Naive thymus-derived CD8-positive, alpha-beta T cell (primary cell): ENCODE measurements at regions not wholly inside any gene's neighbourhood (a gene's known extent, or its start where the extent isn't known, plus 50 kb on each side); places are given as distances from the start of the nearest gene placed in this dataset.

Source experiments
- ATAC-seq, 2 donors: fragments of 150-1000 bp; cut with Tn5 transposase in 1 of 2; sonication (Bioruptor Pico), chemical (Tn5 transposase) in 1 of 2; 1 replicate in 1 of 2; 2 replicates in 1 of 2; pipeline ENCODE4 v1.10.0; 2021; ENCODE audit warnings: mild to moderate bottlenecking in 2 of 2, moderate library complexity in 2 of 2
- POLR2A ChIA-PET: fragments of 350-600 bp; sonication (Branson Sonifier 250); formaldehyde crosslinking; loops from one replicate; lab custom pipeline; 2021; ENCODE audit warnings: antibody characterized with exemption; lab: Charles Lee
- DNase-seq, 10 donors: peaks; one replicate each; pipeline versions ENCODE4 v3.0.0 to v3.0.0-alpha.2; 2020 to 2022
- H3K27ac Mint-ChIP-seq, 10 donors: one replicate each; pipeline ENCODE4 v1.8.0; 2020 to 2022; ENCODE audit warnings: mild to moderate bottlenecking in 10 of 10, mixed read lengths in 10 of 10, moderate library complexity in 4 of 10, inconsistent platforms in 1 of 10
- H3K27me3 Mint-ChIP-seq, 5 donors: one replicate each; pipeline ENCODE4 v1.8.0; 2021 to 2022; ENCODE audit warnings: mixed read lengths in 5 of 5
- H3K36me3 Mint-ChIP-seq, 3 donors: one replicate each; pipeline ENCODE4 v1.8.0; 2020 to 2022; ENCODE audit warnings: mixed read lengths in 3 of 3, mild to moderate bottlenecking in 2 of 3, inconsistent platforms in 1 of 3
- H3K4me1 Mint-ChIP-seq, 4 donors: one replicate each; pipeline ENCODE4 v1.8.0; 2021 to 2022; ENCODE audit warnings: mixed read lengths in 4 of 4
- H3K4me3 Mint-ChIP-seq, 10 donors: one replicate each; pipeline ENCODE4 v1.8.0; 2020 to 2022; ENCODE audit warnings: mild to moderate bottlenecking in 10 of 10, mixed read lengths in 10 of 10, moderate library complexity in 6 of 10, inconsistent platforms in 1 of 10
- H3K9me3 Mint-ChIP-seq, 9 donors: one replicate each; pipeline ENCODE4 v1.8.0; 2020 to 2022; ENCODE audit warnings: mixed read lengths in 9 of 9, mild to moderate bottlenecking in 3 of 9, inconsistent platforms in 1 of 9, moderate library complexity in 1 of 9

GRCh38 chr5:85205430-85205829 is 820.8 kb upstream of the EDIL3 start:
- Mint-ChIP-seq H3K27me3 (no peaks in the 10 kb centered on the region), H3K4me3 (no peak overlapping the region), H3K4me1 (peaks cover 0 to 2% (median 0%) of the 10 kb centered on the region in 4 donors), H3K36me3 (no peaks in the 10 kb centered on the region), H3K27ac (no peak overlapping the region), H3K9me3 (peaks cover 0 to 15% (median 4%) of the 10 kb centered on the region in 9 donors)
- POLR2A ChIA-PET: no interaction called here
- ATAC-seq (no peak), DNase-seq (no peak)

- POLR2A ChIA-PET: no interaction called here
- H3K27me3 Mint-ChIP-seq: no peaks in the 10 kb centered on the region
- ATAC-seq (no peak), DNase-seq (no peak)
- H3K4me3 Mint-ChIP-seq: no peak overlapping the region
- H3K4me1 Mint-ChIP-seq: no peaks in the 10 kb centered on the region
- no peaks in the 10 kb centered on the region for H3K36me3 Mint-ChIP-seq
- peaks cover 0 to 24% (median 6%) of the 10 kb centered on the region in 9 donors for H3K9me3 Mint-ChIP-seq
- no peak overlapping the region for H3K27ac Mint-ChIP-seq
Observed at GRCh38 chr5:85225388-85225787, 840.7 kb upstream of the EDIL3 start.

GRCh38 chr5:85249204-85249603 is 864.5 kb upstream of the EDIL3 start:
- Mint-ChIP-seq H3K4me3 (no peak overlapping the region), H3K27ac (no peak overlapping the region), H3K9me3 (peaks cover 0 to 22% (median 15%) of the 10 kb centered on the region in 9 donors), H3K27me3 (no peaks in the 10 kb centered on the region), H3K36me3 (peaks cover 0 to 6% (median 0%) of the 10 kb centered on the region in 3 donors), H3K4me1 (no peaks in the 10 kb centered on the region)
- POLR2A ChIA-PET: no interaction called here
- no peak for DNase-seq
- ATAC-seq: no peak

- no peaks in the 10 kb centered on the region for H3K4me1 Mint-ChIP-seq
- no peak overlapping the region for H3K27ac Mint-ChIP-seq
- no peak for ATAC-seq
- H3K9me3 Mint-ChIP-seq: peaks cover 0 to 2% (median 0%) of the 10 kb centered on the region in 9 donors
- POLR2A ChIA-PET: no interaction called here
- H3K27me3 Mint-ChIP-seq: no peaks in the 10 kb centered on the region
- no peak overlapping the region for H3K4me3 Mint-ChIP-seq
- DNase-seq: no peak
- no peaks in the 10 kb centered on the region for H3K36me3 Mint-ChIP-seq
Observed at GRCh38 chr5:85263125-85263524, 878.4 kb upstream of the EDIL3 start.

GRCh38 chr5:85266692-85267091 is 882.0 kb upstream of the EDIL3 start:
- Mint-ChIP-seq H3K27me3 (no peaks in the 10 kb centered on the region), H3K4me3 (no peak overlapping the region), H3K9me3 (peaks cover 0 to 9% (median 3%) of the 10 kb centered on the region in 9 donors), H3K4me1 (no peaks in the 10 kb centered on the region), H3K27ac (no peak overlapping the region), H3K36me3 (no peaks in the 10 kb centered on the region)
- POLR2A ChIA-PET: no interaction called here
- no peak for ATAC-seq
- DNase-seq: no peak

- peaks cover 0 to 9% (median 3%) of the 10 kb centered on the region in 9 donors for H3K9me3 Mint-ChIP-seq
- ATAC-seq (no peak), DNase-seq (no peak)
- H3K36me3 Mint-ChIP-seq: no peaks in the 10 kb centered on the region
- no peaks in the 10 kb centered on the region for H3K27me3 Mint-ChIP-seq
- H3K27ac Mint-ChIP-seq: no peak overlapping the region
- no peak overlapping the region for H3K4me3 Mint-ChIP-seq
- POLR2A ChIA-PET: no interaction called here
- H3K4me1 Mint-ChIP-seq: no peaks in the 10 kb centered on the region
Observed at GRCh38 chr5:85268194-85268593, 883.5 kb upstream of the EDIL3 start.

GRCh38 chr5:85278193-85278592 is 893.5 kb upstream of the EDIL3 start:
- POLR2A ChIA-PET: no interaction called here
- no peak overlapping the region for H3K27ac Mint-ChIP-seq
- H3K36me3 Mint-ChIP-seq: no peaks in the 10 kb centered on the region
- H3K27me3 Mint-ChIP-seq: no peaks in the 10 kb centered on the region
- no peak overlapping the region for H3K4me3 Mint-ChIP-seq
- DNase-seq: no peak
- H3K4me1 Mint-ChIP-seq: no peaks in the 10 kb centered on the region
- ATAC-seq: no peak
- peaks cover 0 to 16% (median 7%) of the 10 kb centered on the region in 9 donors for H3K9me3 Mint-ChIP-seq

GRCh38 chr5:85288914-85289313 is 904.2 kb upstream of the EDIL3 start:
- Mint-ChIP-seq H3K36me3 (no peaks in the 10 kb centered on the region), H3K27ac (no peak overlapping the region), H3K4me3 (no peak overlapping the region), H3K27me3 (no peaks in the 10 kb centered on the region), H3K9me3 (peaks cover 0 to 2% (median 0%) of the 10 kb centered on the region in 9 donors), H3K4me1 (no peaks in the 10 kb centered on the region)
- DNase-seq (no peak), ATAC-seq (no peak)
- POLR2A ChIA-PET: no interaction called here

- Mint-ChIP-seq H3K27me3 (no peaks in the 10 kb centered on the region), H3K4me1 (no peaks in the 10 kb centered on the region), H3K36me3 (no peaks in the 10 kb centered on the region), H3K27ac (no peak overlapping the region), H3K4me3 (no peak overlapping the region), H3K9me3 (peaks cover 0 to 2% (median 0%) of the 10 kb centered on the region in 9 donors)
- POLR2A ChIA-PET: no interaction called here
- ATAC-seq (no peak), DNase-seq (no peak)
Observed at GRCh38 chr5:85293145-85293785, 908.6 kb upstream of the EDIL3 start.

GRCh38 chr5:85304524-85304923 is 919.8 kb upstream of the EDIL3 start:
- Mint-ChIP-seq H3K27ac (no peak overlapping the region), H3K9me3 (peaks cover 0 to 5% (median 0%) of the 10 kb centered on the region in 9 donors), H3K36me3 (no peaks in the 10 kb centered on the region), H3K4me3 (no peak overlapping the region), H3K27me3 (no peaks in the 10 kb centered on the region), H3K4me1 (no peaks in the 10 kb centered on the region)
- ATAC-seq (no peak), DNase-seq (no peak)
- POLR2A ChIA-PET: no interaction called here

- POLR2A ChIA-PET: no interaction called here
- H3K27me3 Mint-ChIP-seq: no peaks in the 10 kb centered on the region
Observed at GRCh38 chr5:85305766-85306165, 921.1 kb upstream of the EDIL3 start.

GRCh38 chr5:85311536-85311935 is 926.9 kb upstream of the EDIL3 start:
- DNase-seq (no peak), ATAC-seq (no peak)
- Mint-ChIP-seq H3K9me3 (peaks cover 0 to 8% (median 2%) of the 10 kb centered on the region in 9 donors), H3K4me1 (no peaks in the 10 kb centered on the region), H3K36me3 (no peaks in the 10 kb centered on the region), H3K27ac (no peak overlapping the region), H3K4me3 (no peak overlapping the region), H3K27me3 (no peaks in the 10 kb centered on the region)
- POLR2A ChIA-PET: no interaction called here

More at GRCh38 chr5:85305766-85306165, 921.1 kb upstream of the EDIL3 start:
- H3K27ac Mint-ChIP-seq: no peak overlapping the region
- no peaks in the 10 kb centered on the region for H3K36me3 Mint-ChIP-seq
- no peaks in the 10 kb centered on the region for H3K4me1 Mint-ChIP-seq
- H3K9me3 Mint-ChIP-seq: peaks cover 0 to 7% (median 0%) of the 10 kb centered on the region in 9 donors
- no peak for ATAC-seq
- H3K4me3 Mint-ChIP-seq: no peak overlapping the region
- no peak for DNase-seq

- peaks cover 0 to 10% (median 0%) of the 10 kb centered on the region in 9 donors for H3K9me3 Mint-ChIP-seq
- no peak for ATAC-seq
- no peak for DNase-seq
- no peaks in the 10 kb centered on the region for H3K27me3 Mint-ChIP-seq
- no peaks in the 10 kb centered on the region for H3K4me1 Mint-ChIP-seq
- H3K27ac Mint-ChIP-seq: no peak overlapping the region
- no peaks in the 10 kb centered on the region for H3K36me3 Mint-ChIP-seq
- POLR2A ChIA-PET: no interaction called here
- no peak overlapping the region for H3K4me3 Mint-ChIP-seq
Observed at GRCh38 chr5:85320495-85320894, 935.8 kb upstream of the EDIL3 start.

- no peak for DNase-seq
- Mint-ChIP-seq H3K9me3 (peaks cover 0 to 15% (median 2%) of the 10 kb centered on the region in 9 donors), H3K27me3 (no peaks in the 10 kb centered on the region), H3K4me3 (no peak overlapping the region), H3K36me3 (no peaks in the 10 kb centered on the region), H3K27ac (no peak overlapping the region), H3K4me1 (no peaks in the 10 kb centered on the region)
- POLR2A ChIA-PET: no interaction called here
- no peak for ATAC-seq
Observed at GRCh38 chr5:85333276-85333675, 948.6 kb upstream of the EDIL3 start.
